Caki2 (cell line): ENCODE measurements at regions not wholly inside any gene's neighbourhood (a gene's known extent, or its start where the extent isn't known, plus 50 kb on each side); places are given as distances from the start of the nearest gene placed in this dataset.

Experiments
- DNase-seq: peaks from one replicate; pipeline ENCODE4 v3.0.0-alpha.2; 2015; ENCODE audit warnings: low read depth
- in situ Hi-C: cut with HindIII; loops from 2 replicates; pipeline ENCODE4 v1.10.0; 2016; ENCODE audit warnings: low sequenced_read_pairs, low pct_unique_long_range_greater_than_20kb, mixed read lengths

DNA sequence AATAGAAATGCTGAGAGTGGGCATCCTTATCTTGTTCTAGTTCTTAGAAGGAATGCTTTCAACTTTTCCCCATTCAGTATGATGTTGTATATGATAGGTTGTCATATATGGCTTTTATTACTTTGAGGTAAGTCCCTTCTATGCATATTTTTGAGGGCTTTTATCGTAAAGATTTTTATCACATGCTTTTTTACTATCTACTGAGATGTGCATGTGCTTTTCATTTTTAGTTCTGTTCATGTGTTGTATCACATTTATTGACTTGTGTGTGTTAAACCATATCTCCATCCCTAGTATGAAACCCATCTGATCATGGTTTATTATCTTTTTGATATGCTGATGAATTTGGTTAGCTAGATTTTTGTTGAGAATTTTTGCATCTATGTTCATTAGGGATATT, 1008.8 kb downstream of the CNTNAP5 start:
- DNase-seq: no peak
- in situ Hi-C loops: no loop called here

- in situ Hi-C loops: no loop called here
- DNase-seq: no peak
These were observed 1012.1 kb downstream of the CNTNAP5 start for GRCh38 chr2:125037135-125037653.

GRCh38 chr2:125041846-125042245, 1016.8 kb downstream of the CNTNAP5 start:
- no peak for DNase-seq
- in situ Hi-C loops: no loop called here

GRCh38 chr2:125042727-125043126, 1017.6 kb downstream of the CNTNAP5 start:
- in situ Hi-C loops: no loop called here
- DNase-seq: no peak

- no peak for DNase-seq
These were observed 1045.8 kb downstream of the CNTNAP5 start for GRCh38 chr2:125070726-125071505.

GRCh38 chr2:125073440-125073839, 1048.4 kb downstream of the CNTNAP5 start:
- in situ Hi-C loops: no loop called here
- DNase-seq: no peak

More at GRCh38 chr2:125070726-125071505, 1045.8 kb downstream of the CNTNAP5 start:
- in situ Hi-C loops: no loop called here

GRCh38 chr2:125085904-125086303, 1060.8 kb downstream of the CNTNAP5 start:
- in situ Hi-C loops: no loop called here

DNA sequence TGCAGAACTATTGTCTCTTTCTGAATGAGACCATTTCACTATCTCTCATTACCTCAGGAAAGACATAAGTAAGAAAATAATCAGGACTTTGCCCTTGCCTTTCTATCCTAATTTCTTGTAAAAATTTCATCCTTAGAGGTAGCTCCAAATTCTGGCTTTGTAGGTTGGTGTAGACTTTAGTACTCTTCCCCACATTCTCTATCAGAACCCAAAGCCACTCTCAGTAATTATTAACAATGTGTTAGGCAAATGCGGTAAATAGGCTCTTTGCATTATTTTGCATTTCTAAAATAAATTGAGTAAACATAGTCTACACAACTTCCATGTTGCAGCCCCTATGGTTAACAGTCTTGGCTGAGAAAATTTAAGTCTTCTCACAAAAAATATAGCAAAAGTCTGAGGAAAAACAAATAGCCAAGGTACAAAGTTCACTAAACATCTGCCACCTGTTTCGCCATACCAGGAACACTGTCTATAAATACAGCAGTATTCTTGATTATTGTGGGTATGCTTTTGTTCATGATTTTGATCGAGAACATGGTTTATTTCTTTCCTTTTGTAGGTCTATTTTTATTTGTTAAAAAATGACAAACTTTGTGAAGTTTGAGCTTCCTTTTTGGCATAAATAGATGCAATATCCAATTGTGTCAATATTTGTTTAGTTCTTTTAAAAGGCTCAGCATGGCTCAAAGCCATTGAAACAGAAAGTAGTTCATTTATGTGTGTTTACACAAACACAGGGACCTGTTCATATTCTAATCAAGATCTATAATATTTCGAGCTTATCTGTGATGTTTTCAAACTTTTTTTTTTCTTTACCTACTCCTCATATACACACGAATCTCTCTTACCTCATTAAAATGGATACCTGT, 1061.5 kb downstream of the CNTNAP5 start:
- in situ Hi-C loops: no loop called here
- DNase-seq: no peak

More at GRCh38 chr2:125085904-125086303, 1060.8 kb downstream of the CNTNAP5 start:
- DNase-seq: no peak

DNA sequence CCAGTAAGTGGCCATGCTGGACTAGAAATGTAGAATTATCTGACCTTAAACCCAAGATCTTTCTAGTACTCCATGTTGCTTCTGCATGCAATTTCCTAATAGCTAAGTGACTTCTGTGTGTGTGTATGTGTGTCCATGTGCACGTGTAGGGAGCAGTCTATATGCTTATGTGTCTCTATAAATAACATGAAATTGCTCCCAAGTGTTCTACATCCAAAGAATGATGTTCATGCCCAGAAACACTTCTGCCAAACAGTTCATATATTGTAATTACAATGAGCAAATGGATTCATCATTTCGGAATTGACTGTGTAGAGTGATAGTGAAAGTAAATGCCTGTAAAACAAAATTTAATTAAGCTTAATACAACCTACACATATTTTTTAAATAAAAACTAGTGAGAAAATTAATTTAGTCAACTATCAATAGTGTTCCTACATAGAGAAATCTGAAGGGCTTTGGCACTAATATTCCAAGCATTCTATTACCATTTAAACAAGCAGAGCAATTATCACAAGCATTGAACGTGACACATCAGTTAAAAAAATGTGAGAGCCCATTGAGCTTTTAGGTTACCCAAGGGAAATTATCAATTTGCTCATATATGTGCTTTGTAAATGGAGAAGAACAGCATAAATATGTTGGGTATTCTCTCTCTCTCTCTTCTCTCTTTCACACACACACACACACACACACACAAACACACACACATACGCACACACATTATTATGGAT, 1067.4 kb downstream of the CNTNAP5 start:
- DNase-seq: no peak
- in situ Hi-C loops: no loop called here

- in situ Hi-C loops: no loop called here
- no peak for DNase-seq
These were observed 1070.7 kb downstream of the CNTNAP5 start for GRCh38 chr2:125095826-125096225.

GRCh38 chr2:125106710-125107109, 1081.6 kb downstream of the CNTNAP5 start:
- no peak for DNase-seq
- in situ Hi-C loops: no loop called here

- in situ Hi-C loops: no loop called here
- DNase-seq: no peak
These were observed 1082.4 kb downstream of the CNTNAP5 start for GRCh38 chr2:125107446-125107845.

DNA sequence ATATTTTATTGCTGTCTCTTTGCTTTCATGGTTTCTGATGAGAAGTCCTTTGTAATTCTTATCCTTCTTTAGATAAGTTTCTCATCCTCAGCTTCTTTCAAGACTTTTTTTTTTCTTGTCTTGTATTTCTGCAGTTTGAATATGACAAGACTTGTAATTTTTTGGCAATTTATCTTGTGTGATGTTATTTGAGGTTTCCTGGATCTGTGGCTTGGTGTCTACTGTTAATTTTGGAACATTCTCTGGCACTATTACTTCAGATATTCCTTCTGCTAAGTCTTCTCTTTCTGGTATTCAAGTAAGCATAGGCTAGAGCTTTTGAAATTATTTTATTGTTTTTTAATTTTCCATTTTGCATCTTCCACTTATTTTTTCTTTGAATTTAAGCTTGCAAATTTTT, 1083.2 kb downstream of the CNTNAP5 start:
- in situ Hi-C loops: no loop called here
- DNase-seq: no peak

- no peak for DNase-seq
- in situ Hi-C loops: no loop called here
These were observed 1100.8 kb downstream of the CNTNAP5 start for GRCh38 chr2:125125902-125126301.

DNA sequence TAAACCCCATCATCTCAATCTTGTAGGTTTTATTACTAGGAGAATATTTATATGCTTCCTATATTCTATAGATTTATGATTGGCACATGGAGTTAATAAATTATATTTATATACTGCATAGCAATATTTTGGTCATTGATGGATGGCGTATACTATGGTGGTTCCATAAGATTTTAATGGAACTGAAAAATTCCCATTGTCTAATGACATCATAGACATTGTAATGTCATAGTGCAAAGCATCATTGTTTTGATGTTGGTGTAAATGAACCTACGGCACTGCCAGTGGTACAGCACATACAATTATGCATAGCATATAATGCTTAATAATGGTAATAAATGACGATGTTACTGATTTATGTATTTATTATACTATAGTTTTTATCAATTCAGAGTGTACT, 1135.9 kb downstream of the CNTNAP5 start:
- in situ Hi-C loops: no loop called here
- DNase-seq: no peak

DNA sequence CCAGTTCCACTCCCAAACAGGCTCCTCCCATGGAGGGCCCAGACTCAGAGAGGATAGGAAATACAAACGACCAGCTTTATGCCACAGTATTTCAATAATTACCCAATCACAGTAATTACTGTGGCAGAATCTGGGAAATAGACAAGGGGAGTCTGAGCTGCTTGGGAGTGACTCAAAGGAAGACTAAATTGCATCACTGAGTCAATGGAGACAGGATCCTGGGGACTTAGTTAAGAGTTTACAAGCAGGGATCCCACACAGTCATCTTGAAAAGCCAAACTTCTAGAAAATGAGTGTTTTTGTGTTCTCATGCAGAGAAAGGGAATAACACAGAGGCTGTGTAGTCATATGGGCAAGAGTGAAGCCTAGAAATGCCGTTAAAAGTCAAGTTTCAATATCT, 1142.1 kb downstream of the CNTNAP5 start:
- in situ Hi-C loops: no loop called here
- no peak for DNase-seq

DNA sequence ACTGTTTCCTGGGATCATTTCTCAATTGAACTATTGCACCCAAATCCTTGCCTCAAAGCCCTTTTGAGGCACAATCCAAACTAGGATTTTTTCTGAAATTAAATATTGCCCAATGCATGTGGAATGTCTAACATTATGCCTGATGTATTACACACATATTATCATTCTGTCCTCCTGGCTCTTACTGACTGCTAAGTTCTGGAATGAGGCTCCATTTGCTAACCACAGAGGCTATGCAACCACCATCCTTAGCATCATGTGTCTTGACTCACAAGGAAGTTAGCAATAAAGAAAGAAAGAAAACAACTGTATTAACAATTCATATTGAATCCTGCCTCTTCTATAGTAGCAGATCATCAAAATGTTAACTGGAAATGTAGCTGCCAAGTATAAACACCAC, 1142.7 kb downstream of the CNTNAP5 start:
- in situ Hi-C loops: no loop called here
- DNase-seq: peak; percentile 4

DNA sequence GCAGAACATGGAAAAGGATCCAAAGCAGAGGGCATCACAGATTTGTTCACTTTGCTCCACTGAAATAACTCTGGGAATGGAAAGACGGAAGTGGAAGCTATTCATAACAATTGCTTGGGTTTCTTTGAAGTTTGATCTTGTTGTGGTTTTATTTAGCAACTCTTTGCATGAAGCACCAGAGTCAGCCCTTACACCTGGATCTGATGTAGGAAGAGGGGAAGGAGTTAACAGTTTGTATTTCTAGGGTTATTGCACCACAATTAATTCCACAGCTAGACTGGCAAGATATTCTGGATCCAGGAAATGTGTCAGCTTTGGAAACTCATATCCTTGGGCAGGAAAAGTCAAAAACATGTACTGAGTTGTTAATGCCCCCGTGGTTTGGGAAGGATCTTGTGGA, 1143.4 kb downstream of the CNTNAP5 start:
- in situ Hi-C loops: no loop called here
- no peak for DNase-seq
